ENCODE measurements at regions not wholly inside any gene's neighbourhood (a gene's known extent, or its start where the extent isn't known, plus 50 kb on each side); places are given as distances from the start of the nearest gene placed in this dataset.

- no peak for DNase-seq
These were observed 654.2 kb upstream of the PKN2 start for GRCh38 chr1:88029899-88030298.

GRCh38 chr1:88035578-88035977 lies 648.5 kb upstream of the PKN2 start:
- DNase-seq = no peak

DNA sequence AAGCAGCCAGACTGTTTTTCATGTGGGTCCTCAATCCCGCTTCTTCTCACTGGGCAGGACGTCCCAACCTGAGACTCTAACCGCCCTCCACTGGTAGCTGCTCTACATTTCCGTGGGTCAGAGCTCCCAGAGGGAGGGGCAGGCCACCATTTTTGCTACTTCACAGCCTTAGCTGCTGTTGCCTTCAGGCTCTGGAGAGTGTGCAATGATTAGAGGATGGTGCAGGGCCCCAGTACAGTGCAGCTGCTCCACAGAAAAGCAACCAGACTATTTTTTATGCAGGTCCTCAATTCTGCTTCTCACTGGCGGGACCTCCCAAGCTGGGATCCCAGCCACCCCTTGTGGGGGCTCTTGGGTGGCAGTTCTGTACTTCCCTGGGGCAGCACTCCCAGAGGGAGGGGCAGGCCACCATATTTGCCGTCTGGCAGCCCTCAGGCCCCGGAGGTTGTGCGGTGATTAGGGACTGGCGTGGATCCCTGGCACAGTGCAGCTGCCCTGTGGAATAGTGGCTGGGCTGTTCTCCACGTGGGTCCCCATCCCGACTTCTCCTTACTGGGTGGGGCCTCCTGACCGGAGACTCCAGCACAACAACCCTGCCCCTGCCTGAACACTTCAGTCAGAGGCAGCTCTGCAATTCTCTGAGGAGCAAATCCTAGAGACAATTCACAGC lies 647.6 kb upstream of the PKN2 start:
- DNase-seq = no peak

- DNase-seq = no peak
These were observed 644.8 kb upstream of the PKN2 start for GRCh38 chr1:88039240-88039639.

DNA sequence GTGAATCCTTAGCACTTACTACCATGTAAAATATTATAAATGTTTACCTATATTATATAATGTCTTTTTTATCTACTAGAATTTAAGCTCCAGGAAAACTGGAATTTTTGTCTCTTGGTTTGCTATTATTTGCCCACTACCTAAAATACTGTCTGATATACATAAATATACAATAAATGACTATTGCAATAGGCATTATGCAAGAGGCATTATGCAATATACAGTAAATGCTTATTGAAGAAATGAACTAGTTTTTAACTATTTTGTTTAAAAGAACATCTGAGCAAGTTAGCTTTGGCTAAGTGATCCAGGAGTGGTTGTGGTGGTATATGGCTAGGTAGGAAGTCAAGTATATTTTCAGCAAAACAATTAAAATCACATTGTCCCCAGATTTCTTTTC lies 640.2 kb upstream of the PKN2 start:
- DNase-seq = no peak

GRCh38 chr1:88052167-88052566 lies 631.9 kb upstream of the PKN2 start:
- no peak for DNase-seq

GRCh38 chr1:88053065-88053464 lies 631.0 kb upstream of the PKN2 start:
- no peak for DNase-seq

DNA sequence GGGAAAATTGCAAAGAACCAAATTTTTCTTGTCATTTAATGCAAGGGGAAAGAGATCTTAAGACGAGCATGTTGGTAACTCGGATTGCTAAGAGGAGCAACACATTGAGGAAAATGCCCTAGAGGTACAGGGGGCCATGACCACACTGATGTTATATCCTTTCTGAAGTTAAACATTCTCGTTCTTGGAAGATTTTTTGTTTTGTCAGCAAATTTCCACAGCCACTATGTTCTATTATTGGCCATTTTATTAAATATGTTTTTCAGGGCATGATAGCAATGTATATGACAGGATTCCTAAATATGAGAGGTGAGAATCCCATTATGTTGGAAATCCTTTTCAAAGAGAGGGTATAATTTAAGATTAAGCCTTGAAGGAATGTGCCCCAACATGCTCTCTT lies 627.2 kb upstream of the PKN2 start:
- DNase-seq = no peak

GRCh38 chr1:88058205-88058604 lies 625.9 kb upstream of the PKN2 start:
- DNase-seq = no peak

DNA sequence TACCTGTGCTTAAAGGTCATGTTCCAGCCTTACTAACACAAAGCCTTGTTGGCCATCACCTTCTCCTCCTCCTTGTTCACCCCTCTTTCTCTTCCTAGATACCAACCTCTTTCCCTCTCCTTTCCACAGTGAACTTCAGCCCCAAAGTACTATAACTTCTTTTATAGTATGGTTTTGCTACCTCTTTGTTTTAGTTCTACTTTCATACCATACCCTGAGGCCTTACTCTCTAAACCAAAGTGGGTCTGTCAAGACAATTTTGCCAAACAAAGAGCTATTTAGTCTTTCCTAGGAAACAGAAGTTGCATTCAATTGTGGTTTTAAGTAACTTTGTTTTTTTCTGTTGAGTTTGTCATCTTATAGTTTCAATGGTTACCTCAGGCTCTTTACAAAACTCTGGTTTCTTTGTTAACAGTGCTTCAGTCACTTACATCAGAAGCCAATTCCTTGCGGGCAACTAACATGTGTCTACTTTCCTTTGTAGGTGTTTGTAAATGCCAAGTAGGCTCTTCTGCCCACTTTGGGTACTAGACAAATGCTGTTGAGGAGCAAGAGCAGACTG lies 623.9 kb upstream of the PKN2 start:
- no peak for DNase-seq

DNA sequence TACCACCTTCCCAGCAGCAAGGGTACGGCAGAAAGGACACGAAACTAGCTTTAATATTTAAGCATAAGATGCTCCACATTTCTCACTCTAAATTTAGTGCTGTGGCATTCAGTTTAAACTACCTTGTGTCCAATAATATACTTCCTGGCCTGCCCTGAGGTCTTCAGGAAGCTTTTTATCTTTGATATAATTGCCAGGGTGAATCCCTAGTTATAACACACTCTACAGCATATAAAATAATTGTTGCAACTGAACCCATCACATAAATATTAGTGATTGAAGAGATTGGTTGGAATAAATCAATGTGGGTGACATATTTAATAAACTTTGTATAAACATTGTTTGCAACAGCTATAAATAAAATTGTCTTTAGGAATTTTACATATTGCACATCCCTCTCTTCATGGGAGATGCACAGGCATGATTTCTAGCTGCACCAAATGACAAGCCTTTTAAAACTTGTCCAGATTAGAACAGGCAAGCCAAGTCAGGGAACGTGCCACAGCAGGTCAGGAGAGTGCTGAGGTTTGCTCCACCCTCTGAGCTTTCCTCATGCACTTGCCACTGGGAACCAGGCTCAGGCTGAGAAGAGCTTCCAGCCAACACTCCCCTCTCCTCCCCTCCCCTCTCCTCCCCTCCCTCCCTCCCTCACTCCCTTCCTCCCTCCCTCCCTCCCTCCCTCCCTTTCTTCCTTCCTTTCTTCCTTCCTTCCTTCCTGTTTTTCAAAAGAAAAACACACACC lies 623.2 kb upstream of the PKN2 start:
- DNase-seq = no peak

DNA sequence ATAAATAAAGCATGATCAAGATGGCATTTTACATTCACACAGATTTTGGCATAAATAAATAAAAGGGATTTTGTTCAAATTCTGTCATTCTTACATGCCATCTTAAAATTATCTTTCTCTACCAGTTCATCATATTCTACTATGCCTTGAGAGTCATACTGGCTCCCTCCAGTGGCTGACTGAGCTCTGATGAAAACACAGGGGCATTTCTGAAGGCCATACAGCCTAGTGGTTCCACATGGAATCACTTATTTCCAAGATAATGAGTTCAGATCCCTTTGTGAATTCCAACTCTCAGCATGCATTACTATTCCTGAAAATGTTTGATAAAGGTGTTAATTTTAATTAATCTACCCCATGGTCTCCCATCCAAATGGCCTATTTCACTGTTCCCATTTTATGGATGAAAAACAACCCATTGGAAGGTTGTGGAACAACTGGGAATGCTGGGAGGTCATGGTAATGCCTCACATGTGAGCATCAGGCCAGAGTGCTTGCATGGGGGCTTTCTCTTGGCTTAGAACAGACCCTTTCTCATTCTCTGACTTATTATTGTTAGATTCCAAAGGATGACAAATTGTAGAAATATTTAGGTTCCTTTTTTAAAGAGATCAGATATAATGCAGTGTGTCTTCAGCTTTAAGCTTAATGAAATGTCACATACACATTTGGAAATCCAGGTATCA lies 622.4 kb upstream of the PKN2 start:
- no peak for DNase-seq

GRCh38 chr1:88062650-88063153 lies 621.4 kb upstream of the PKN2 start:
- no peak for DNase-seq

DNA sequence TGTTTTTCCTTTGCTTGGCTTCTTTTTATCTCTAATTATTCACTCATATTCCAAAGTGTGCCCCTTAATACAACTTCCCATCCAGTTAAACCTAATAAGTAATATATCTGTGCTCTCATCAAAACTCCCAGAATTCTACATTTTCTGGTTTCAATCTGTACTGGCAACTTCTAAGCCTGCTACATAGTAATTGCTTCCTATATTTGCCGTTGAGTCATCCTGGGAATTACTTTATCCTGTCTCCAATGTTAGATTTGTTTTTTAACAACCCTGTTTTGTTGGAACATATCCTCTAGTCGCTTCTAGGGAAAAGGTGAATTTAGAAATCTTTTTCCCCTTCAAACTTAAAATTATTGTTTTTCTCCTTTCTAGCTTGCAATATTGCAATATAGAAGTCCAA lies 620.5 kb upstream of the PKN2 start:
- no peak for DNase-seq

DNA sequence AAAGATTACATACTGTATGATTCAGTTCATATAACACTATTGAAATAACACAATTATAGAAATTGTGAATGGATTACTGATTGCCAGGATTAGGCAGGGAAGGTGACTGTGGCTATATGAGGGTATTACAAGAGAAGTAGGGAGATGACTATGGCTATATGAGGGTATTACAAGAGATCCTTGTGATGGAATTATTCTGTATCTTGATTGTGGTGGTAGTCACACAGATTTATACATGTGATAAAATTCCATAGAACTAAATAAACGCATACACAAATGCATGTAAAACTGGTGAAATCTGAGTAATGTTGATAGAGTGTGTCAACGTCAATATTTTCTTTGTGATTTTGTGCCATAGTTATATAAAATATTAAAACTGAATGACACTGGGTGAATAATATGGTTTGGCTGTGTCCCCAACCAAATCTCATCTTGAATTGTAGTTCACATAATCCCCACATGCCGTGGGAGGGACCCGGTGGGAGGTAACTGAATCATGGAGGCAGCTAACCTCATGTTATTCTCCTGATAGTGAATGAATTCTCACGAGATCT lies 615.6 kb upstream of the PKN2 start:
- DNase-seq = no peak

- DNase-seq = no peak
These were observed 613.1 kb upstream of the PKN2 start for GRCh38 chr1:88070956-88071355.

- no peak for DNase-seq
These were observed 609.4 kb upstream of the PKN2 start for GRCh38 chr1:88074661-88075060.

DNA sequence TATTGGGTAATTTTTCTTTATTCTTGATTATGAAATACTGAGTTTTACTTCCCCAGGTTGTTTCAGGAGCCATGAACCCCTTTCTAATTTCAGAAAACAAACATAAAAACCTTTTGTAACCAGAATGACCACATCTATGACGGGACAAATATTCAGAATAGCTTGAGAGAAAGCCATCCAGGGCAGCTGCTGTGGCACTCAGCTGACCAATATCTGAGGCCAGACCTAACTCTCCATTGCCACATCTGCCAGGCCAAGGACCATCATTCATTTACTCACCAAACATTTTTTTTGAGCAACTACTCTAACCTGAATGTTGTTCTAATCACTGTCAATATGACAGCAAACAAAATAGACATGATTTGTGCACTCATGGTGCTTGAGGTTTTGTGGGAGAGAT lies 608.3 kb upstream of the PKN2 start:
- DNase-seq = no peak

GRCh38 chr1:88079036-88079435 lies 605.0 kb upstream of the PKN2 start:
- no peak for DNase-seq

GRCh38 chr1:88080875-88081274 lies 603.2 kb upstream of the PKN2 start:
- no peak for DNase-seq

- DNase-seq = no peak
These were observed 595.6 kb upstream of the PKN2 start for GRCh38 chr1:88088481-88088880.

GRCh38 chr1:88089961-88090360 lies 594.1 kb upstream of the PKN2 start:
- DNase-seq = no peak

GRCh38 chr1:88098881-88099280 lies 585.2 kb upstream of the PKN2 start:
- no peak for DNase-seq
